GM21526 (cell line): ENCODE measurements at regions not wholly inside any gene's neighbourhood (a gene's known extent, or its start where the extent isn't known, plus 50 kb on each side); places are given as distances from the start of the nearest gene placed in this dataset.

Source experiments
- ATAC-seq: cut with Tn5 transposase; IDR thresholded peaks from one replicate; pipeline ENCODE4 v1.9.1; 2021; ENCODE audit warnings: moderate library complexity; ENCODE audit not compliant: unreplicated experiment, low FRiP score

DNA sequence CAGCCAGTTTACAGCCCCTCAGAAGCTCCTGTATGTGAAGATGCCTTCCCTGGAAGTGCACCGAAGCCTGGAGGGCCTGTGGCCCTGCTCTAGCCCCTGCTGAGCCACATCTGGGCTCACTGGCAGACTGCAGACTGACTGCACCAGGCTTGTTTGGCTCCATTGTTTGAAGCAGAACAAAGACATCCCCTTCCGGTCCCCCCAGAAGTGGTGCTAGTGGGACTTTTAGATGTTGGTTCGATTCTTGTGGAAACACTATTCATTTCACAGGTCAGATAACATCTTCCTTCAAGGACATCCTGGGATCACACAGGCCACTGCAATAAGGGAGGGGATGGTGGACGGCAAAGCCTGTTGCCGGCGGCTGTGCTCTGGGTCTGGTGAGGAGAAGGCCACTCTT lies 57.8 kb upstream of the CBLN2 start:
- no peak for ATAC-seq

DNA sequence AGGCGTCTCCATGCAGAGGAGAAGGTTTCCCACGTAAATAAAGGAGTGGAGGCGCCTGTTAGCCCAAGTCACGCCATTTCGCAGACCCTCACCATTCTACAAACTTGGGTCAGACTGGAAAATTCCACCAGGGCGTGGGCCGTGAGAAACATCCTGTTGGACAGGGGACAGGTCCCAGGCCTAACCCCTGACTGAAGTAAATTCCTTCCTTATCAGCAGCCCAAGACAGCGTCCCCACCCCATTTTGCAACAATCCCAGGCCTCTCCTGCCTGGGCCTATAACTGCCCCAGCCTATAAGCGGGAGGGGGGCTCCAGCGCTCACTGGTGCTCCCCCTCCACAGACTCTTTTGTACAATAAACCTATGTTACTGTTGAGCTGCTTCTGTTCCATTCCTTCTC lies 57.3 kb upstream of the CBLN2 start:
- ATAC-seq: no peak
